Fibroblast of lung (primary cell): ENCODE measurements at regions not wholly inside any gene's neighbourhood (a gene's known extent, or its start where the extent isn't known, plus 50 kb on each side); places are given as distances from the start of the nearest gene placed in this dataset.

ENCODE experiments used
- EZH2 ChIP-seq: IDR thresholded peaks from 2 replicates; pipeline ENCODE4 v1.5.1; 2012; ENCODE audit warnings: low read length, control low read depth, mild to moderate bottlenecking; ENCODE audit errors: missing control alignments
- TF ChIP-seq, protein P1 (sequence below), 2 donors: IDR thresholded peaks in 1 of 2; conservative IDR thresholded peaks in 1 of 2; 1 replicate in 1 of 2; 2 replicates in 1 of 2; pipeline ENCODE4 v1.5.1; 2011 to 2012; ENCODE audit warnings: low read length in 2 of 2, control low read depth in 1 of 2, inconsistent platforms in 1 of 2, low read depth in 1 of 2, mild to moderate bottlenecking in 1 of 2

DNA sequence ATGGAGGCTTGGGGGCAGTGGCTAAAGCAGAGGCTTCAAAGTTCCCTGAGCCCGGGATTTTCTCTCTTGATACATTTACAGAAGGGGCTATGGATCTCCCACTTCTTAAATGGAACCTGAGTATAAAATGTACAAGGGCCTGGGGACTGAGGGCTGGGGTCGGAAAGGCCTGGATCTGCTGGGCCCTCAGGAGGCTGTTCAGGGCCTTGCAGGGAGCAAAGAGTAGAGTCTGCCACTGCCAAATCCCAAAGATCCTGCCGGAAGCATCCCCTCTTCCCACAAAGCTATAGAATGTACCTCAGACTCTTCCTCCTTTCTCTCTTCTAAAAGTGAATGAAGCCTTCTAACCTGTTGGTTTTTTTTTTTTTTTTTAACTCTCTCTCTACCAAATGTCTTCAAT lies 59.8 kb upstream of the ARHGEF3 start:
- TF ChIP-seq, protein P1, sequence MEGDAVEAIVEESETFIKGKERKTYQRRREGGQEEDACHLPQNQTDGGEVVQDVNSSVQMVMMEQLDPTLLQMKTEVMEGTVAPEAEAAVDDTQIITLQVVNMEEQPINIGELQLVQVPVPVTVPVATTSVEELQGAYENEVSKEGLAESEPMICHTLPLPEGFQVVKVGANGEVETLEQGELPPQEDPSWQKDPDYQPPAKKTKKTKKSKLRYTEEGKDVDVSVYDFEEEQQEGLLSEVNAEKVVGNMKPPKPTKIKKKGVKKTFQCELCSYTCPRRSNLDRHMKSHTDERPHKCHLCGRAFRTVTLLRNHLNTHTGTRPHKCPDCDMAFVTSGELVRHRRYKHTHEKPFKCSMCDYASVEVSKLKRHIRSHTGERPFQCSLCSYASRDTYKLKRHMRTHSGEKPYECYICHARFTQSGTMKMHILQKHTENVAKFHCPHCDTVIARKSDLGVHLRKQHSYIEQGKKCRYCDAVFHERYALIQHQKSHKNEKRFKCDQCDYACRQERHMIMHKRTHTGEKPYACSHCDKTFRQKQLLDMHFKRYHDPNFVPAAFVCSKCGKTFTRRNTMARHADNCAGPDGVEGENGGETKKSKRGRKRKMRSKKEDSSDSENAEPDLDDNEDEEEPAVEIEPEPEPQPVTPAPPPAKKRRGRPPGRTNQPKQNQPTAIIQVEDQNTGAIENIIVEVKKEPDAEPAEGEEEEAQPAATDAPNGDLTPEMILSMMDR (conservative IDR thresholded peaks at IDR 0.05 in 1 of 2, IDR thresholded peaks at IDR 0.05 in 1 of 2; ENCODE audit: low read depth in 1 of 2, low read length in 2 of 2) = no peak
- TF ChIP-seq EZH2 = no peak
